ENCODE measurements at regions not wholly inside any gene's neighbourhood (a gene's known extent, or its start where the extent isn't known, plus 50 kb on each side); places are given as distances from the start of the nearest gene placed in this dataset.

DNA sequence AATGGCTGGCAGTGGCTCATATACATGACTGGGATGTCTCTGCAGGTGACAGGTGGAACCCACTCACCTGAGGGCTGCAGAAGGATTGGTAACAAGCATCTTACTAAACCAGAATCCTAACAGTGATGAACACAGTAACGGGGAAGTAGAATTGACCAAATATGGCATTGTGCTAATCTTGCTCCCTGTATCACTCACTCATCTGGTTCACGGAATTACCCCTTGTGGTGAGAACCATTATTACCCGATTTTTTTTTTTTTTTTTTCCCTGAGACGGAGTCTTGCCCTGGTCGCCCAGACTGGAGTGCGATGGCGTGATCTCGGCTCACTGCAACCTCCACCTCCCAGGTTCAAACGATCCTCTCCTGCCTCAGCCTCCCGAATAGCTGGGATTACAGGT is 69.5 kb downstream of the PTPRS start:
- H3K9me3 ChIP-seq (ENCODE audit: control insufficient read depth, insufficient read depth, low read length), result no peaks in the 10 kb centered on the region
- no peak overlapping the region for H3K9ac ChIP-seq (ENCODE audit: low read depth, low read length)
- peaks cover 19% of the 10 kb centered on the region for H3K36me3 ChIP-seq (ENCODE audit: control insufficient read depth, insufficient read depth, low read length)
- H3K27me3 ChIP-seq (ENCODE audit: control insufficient read depth, insufficient read depth, low read length), result no peaks in the 10 kb centered on the region
- H3K4me1 ChIP-seq (ENCODE audit: control insufficient read depth, insufficient read depth, low read length), result no peaks in the 10 kb centered on the region
- H3K4me3 ChIP-seq (ENCODE audit: low read depth, low read length), result no peak overlapping the region

DNA sequence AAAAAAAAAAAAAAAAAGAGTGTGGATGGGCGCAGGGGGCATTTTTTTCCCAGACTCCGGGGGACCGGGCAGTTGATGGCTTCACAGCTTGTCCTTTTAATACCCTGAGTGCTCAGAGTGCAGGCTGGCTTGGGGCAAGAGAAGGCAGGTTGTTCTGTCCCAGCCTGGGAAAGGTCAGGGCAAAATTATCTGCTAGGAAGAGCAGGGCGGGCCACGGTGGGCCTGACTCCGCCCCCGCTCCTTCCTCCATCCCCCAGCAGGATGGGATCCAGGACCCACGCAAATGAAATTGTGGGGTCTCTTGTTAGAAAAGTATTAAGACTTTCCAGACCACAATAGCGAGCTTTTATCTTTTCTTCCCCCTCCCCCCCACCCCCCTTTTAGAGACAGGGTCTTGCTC is 70.7 kb downstream of the PTPRS start:
- Histone ChIP-seq H3K27me3 (ENCODE audit: control insufficient read depth, insufficient read depth, low read length) (no peaks in the 10 kb centered on the region), H3K4me1 (ENCODE audit: control insufficient read depth, insufficient read depth, low read length) (no peaks in the 10 kb centered on the region), H3K36me3 (ENCODE audit: control insufficient read depth, insufficient read depth, low read length) (peaks cover 21% of the 10 kb centered on the region), H3K9ac (ENCODE audit: low read depth, low read length) (no peak overlapping the region), H3K4me3 (ENCODE audit: low read depth, low read length) (no peak overlapping the region), H3K9me3 (ENCODE audit: control insufficient read depth, insufficient read depth, low read length) (no peaks in the 10 kb centered on the region)

DNA sequence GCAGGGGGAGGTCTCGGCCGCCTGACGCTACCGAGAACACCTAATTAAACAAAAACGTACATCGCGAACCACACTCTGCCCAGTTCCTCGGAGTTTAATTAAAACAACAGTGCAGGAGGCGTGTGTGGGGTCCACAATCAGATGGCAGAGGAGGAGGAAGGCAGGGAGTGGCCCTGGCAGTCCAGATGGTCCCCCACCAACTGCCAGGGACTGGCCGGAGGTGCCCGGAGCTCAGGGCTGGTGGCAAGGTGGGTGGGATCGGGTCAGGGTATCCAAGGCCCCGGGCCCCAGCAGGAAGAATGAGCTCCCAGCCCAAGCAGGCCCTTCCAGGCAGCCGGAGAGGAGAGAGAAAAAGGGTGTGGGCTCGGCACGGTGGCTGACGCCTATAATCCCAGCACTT is 71.3 kb downstream of the PTPRS start:
- Histone ChIP-seq H3K4me3 (ENCODE audit: low read depth, low read length) (no peak overlapping the region), H3K27me3 (ENCODE audit: control insufficient read depth, insufficient read depth, low read length) (no peaks in the 10 kb centered on the region), H3K36me3 (ENCODE audit: control insufficient read depth, insufficient read depth, low read length) (peaks cover 28% of the 10 kb centered on the region), H3K4me1 (ENCODE audit: control insufficient read depth, insufficient read depth, low read length) (no peaks in the 10 kb centered on the region), H3K9me3 (ENCODE audit: control insufficient read depth, insufficient read depth, low read length) (no peaks in the 10 kb centered on the region), H3K9ac (ENCODE audit: low read depth, low read length) (no peak overlapping the region)

DNA sequence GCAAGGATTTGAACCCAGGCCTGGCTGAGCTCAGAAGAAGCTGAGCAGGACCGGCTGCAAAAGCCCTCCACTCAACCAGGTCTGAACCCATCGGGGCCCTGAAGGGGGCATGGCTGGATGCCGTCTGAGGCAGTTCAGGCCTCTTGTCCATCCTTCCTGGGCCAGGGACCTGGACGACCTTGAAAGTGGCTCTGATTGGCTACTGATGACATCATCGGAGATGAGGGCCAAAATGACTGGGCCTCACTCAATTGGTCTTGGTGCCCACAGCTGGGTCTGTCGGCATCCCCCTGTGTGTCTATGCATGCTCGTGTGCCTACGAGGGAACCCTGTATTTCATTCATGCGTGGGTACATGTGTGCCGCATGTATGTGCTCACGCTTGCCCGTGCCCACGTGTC is 71.8 kb downstream of the PTPRS start:
- H3K4me3 ChIP-seq (ENCODE audit: low read depth, low read length), result no peak overlapping the region
- H3K36me3 ChIP-seq (ENCODE audit: control insufficient read depth, insufficient read depth, low read length), result peaks cover 28% of the 10 kb centered on the region
- H3K9ac ChIP-seq (ENCODE audit: low read depth, low read length), result no peak overlapping the region

DNA sequence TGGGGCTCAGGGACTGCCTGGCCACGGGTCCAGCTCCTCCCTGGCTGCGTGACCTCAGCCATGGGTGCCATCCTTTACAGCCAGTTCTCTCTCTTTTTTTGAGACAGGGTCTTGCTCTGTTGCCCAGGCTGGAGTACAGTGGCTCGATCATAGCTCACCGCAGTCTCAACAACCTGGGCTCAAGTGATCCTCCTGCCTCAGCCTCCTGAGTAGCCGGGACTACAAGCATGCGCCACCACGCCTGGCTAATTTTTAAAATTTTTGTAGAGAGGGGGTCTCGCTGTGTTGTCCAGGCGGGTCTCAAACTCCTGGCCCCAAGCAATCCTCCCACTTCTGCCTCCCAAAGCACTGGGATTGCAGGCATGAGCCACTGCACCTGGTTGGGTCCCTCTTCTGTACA is 75.4 kb downstream of the PTPRS start:
- Histone ChIP-seq H3K27me3 (ENCODE audit: control insufficient read depth, insufficient read depth, low read length) (no peaks in the 10 kb centered on the region), H3K9me3 (ENCODE audit: control insufficient read depth, insufficient read depth, low read length) (no peaks in the 10 kb centered on the region), H3K4me1 (ENCODE audit: control insufficient read depth, insufficient read depth, low read length) (no peaks in the 10 kb centered on the region), H3K36me3 (ENCODE audit: control insufficient read depth, insufficient read depth, low read length) (peaks cover 31% of the 10 kb centered on the region), H3K9ac (ENCODE audit: low read depth, low read length) (no peak overlapping the region), H3K4me3 (ENCODE audit: low read depth, low read length) (no peak overlapping the region)

More for the DNA sequence above, 71.8 kb downstream of the PTPRS start:
- no peaks in the 10 kb centered on the region for H3K9me3 ChIP-seq (ENCODE audit: control insufficient read depth, insufficient read depth, low read length)
- no peaks in the 10 kb centered on the region for H3K27me3 ChIP-seq (ENCODE audit: control insufficient read depth, insufficient read depth, low read length)
- no peaks in the 10 kb centered on the region for H3K4me1 ChIP-seq (ENCODE audit: control insufficient read depth, insufficient read depth, low read length)

DNA sequence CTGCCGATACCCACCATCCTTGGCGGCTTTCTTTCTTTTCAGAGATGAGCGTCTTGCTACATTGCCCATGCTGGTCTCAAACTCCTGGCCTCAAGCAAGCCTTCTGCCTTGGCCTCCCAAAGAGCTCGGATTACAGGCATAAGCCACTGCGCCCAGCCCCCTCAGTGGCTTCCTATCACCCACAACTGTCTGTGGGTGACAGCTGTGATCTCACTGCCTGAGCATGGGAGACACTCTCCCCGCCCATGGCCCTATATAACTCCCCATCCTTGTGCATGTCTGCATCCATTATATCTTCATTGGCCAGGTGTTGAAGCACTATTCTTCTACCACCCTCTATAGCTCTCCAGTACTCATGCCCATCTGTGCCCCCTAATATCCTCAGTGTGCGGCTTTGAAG is 76.2 kb downstream of the PTPRS start:
- no peaks in the 10 kb centered on the region for H3K27me3 ChIP-seq (ENCODE audit: control insufficient read depth, insufficient read depth, low read length)
- peaks cover 32% of the 10 kb centered on the region for H3K36me3 ChIP-seq (ENCODE audit: control insufficient read depth, insufficient read depth, low read length)
- H3K9ac ChIP-seq (ENCODE audit: low read depth, low read length), result no peak overlapping the region
- no peak overlapping the region for H3K4me3 ChIP-seq (ENCODE audit: low read depth, low read length)
- no peaks in the 10 kb centered on the region for H3K9me3 ChIP-seq (ENCODE audit: control insufficient read depth, insufficient read depth, low read length)
- no peaks in the 10 kb centered on the region for H3K4me1 ChIP-seq (ENCODE audit: control insufficient read depth, insufficient read depth, low read length)

DNA sequence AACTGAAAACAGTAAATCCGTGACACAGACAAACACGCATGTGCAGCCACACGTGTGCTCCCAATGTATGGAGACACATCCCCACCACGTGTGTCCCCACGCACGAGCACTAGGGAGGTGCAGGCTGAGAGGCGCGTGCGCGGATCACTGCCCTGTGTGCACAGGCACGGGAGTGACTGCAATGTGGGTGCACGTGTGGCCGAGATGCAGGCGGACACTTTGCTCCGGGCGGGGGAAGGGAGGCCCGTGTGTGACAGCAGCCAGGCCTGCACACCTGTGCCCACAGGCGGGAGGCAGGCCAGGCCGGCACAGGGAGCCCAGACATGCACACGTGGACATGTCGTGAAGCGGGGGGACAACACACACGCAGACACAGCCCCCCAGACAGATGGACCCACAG is 77.0 kb downstream of the PTPRS start:
- Histone ChIP-seq H3K9me3 (ENCODE audit: control insufficient read depth, insufficient read depth, low read length) (no peaks in the 10 kb centered on the region), H3K27me3 (ENCODE audit: control insufficient read depth, insufficient read depth, low read length) (no peaks in the 10 kb centered on the region), H3K36me3 (ENCODE audit: control insufficient read depth, insufficient read depth, low read length) (peaks cover 32% of the 10 kb centered on the region), H3K4me1 (ENCODE audit: control insufficient read depth, insufficient read depth, low read length) (no peaks in the 10 kb centered on the region), H3K9ac (ENCODE audit: low read depth, low read length) (no peak overlapping the region), H3K4me3 (ENCODE audit: low read depth, low read length) (no peak overlapping the region)

DNA sequence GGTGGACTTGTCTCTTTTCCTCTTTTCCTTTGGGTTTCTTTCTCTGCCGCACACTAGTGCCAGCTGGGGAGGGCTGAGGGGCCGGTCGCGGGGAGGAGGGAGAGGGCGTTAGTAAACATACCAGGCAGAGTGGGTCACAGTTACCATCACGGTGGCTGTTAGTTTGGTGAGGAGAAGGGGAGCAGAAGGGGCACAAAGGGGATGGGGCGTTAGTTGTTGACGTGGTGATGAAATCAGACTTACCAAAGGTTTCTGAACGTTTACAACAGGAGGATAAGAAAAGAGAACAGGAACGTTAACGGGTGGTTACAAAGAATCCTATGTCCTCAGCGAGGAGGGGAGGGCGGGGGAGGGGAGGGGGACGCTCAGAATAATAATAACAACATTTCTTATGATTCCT is 77.9 kb downstream of the PTPRS start:
- Histone ChIP-seq H3K27me3 (ENCODE audit: control insufficient read depth, insufficient read depth, low read length) (no peaks in the 10 kb centered on the region), H3K36me3 (ENCODE audit: control insufficient read depth, insufficient read depth, low read length) (peaks cover 40% of the 10 kb centered on the region), H3K4me1 (ENCODE audit: control insufficient read depth, insufficient read depth, low read length) (no peaks in the 10 kb centered on the region), H3K9ac (ENCODE audit: low read depth, low read length) (no peak overlapping the region), H3K9me3 (ENCODE audit: control insufficient read depth, insufficient read depth, low read length) (no peaks in the 10 kb centered on the region), H3K4me3 (ENCODE audit: low read depth, low read length) (no peak overlapping the region)

DNA sequence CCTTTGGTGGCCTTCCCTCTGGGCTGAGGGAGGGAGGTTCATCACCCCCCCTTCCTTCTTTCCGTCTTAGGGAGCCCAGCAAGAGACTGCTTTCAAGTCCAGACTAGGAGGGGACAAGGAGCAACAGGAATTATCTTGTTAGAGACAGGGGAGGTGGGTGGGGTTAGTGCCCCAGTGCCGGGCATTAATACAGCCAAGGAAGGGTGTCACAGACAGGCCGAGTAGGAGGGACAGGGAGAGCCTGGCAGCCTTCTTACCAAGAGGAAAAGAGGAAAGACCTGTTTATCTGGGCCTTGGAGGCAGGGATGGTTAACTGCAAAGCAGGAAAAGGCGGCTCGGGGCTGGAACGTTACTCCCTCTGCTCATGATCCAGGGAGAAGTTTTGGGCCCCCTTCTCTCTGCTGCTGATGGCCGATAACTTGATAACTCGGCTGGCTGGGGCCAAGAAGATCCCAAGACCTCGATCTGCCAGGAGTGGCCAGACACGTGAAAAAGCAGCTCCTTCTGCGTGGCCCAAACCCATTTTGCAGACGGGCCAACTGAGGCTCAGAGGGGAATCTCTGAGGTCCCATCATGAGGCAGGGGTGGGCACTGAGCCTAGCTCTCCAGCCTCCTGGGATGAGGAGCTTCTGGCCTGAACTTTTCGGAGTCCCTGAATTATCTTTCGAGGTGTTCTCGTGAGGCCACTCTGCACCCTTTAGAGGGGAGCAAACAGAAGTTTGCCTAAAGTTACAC is 79.3 kb downstream of the PTPRS start:
- Histone ChIP-seq H3K27me3 (ENCODE audit: control insufficient read depth, insufficient read depth, low read length) (no peaks in the 10 kb centered on the region), H3K36me3 (ENCODE audit: control insufficient read depth, insufficient read depth, low read length) (peaks cover 51% of the 10 kb centered on the region), H3K9me3 (ENCODE audit: control insufficient read depth, insufficient read depth, low read length) (no peaks in the 10 kb centered on the region), H3K4me3 (ENCODE audit: low read depth, low read length) (no peak overlapping the region), H3K4me1 (ENCODE audit: control insufficient read depth, insufficient read depth, low read length) (no peaks in the 10 kb centered on the region), H3K9ac (ENCODE audit: low read depth, low read length) (no peak overlapping the region)

DNA sequence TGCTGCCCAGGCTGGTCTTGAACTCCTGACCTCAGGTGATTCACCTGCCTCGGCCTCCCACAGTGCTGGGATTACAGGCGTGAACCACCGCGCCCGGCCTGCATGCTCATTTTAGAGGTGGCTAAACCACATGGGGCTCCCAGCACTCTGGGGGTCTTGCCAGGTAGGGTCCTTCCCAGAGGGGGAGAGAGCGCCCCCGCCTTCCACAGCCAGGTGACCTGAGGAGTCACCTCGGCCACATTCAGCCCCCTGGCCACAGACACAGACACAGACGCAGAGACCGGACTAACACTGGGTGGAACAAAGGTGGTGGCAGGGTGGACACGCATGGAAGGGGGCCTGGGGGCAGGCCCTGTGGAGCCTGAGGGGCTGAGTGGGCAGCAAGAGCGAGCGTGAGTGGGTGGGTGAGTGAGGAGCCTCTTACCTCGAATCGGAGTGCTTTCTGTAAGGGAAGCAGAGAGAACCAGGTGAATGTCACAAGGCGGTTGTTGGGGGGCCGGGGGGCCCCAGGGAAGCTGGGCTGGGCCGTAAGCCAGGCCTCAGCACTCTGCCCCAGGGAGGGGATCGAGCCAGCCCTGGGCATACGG is 80.1 kb downstream of the PTPRS start:
- H3K4me1 ChIP-seq (ENCODE audit: control insufficient read depth, insufficient read depth, low read length), result no peaks in the 10 kb centered on the region
- no peaks in the 10 kb centered on the region for H3K9me3 ChIP-seq (ENCODE audit: control insufficient read depth, insufficient read depth, low read length)
- H3K27me3 ChIP-seq (ENCODE audit: control insufficient read depth, insufficient read depth, low read length), result no peaks in the 10 kb centered on the region
- H3K9ac ChIP-seq (ENCODE audit: low read depth, low read length), result no peak overlapping the region
- H3K4me3 ChIP-seq (ENCODE audit: low read depth, low read length), result no peak overlapping the region
- H3K36me3 ChIP-seq (ENCODE audit: control insufficient read depth, insufficient read depth, low read length), result peaks cover 51% of the 10 kb centered on the region

DNA sequence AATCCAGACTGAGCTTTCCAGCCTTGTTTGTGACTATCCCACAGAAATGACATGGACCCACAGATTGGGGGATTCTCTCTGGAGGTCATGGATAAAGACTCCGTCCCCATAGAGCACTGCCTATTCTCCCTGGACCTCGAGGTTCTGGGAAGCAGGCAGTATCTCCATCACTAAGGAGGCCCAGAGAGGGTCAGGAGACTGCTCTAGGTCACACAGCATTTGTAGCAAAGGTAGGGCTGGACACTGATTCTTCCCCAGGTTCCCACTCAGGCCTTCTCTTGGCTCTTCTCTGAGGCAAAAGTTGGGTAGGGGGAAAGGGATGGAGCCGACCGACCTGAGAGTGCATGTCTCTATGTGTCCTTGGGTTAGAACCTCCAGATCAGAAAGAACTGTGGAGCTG is 80.9 kb downstream of the PTPRS start:
- Histone ChIP-seq H3K9ac (ENCODE audit: low read depth, low read length) (no peak overlapping the region), H3K9me3 (ENCODE audit: control insufficient read depth, insufficient read depth, low read length) (no peaks in the 10 kb centered on the region), H3K27me3 (ENCODE audit: control insufficient read depth, insufficient read depth, low read length) (no peaks in the 10 kb centered on the region), H3K36me3 (ENCODE audit: control insufficient read depth, insufficient read depth, low read length) (peaks cover 54% of the 10 kb centered on the region), H3K4me1 (ENCODE audit: control insufficient read depth, insufficient read depth, low read length) (no peaks in the 10 kb centered on the region), H3K4me3 (ENCODE audit: low read depth, low read length) (no peak overlapping the region)
